ENCODE measurements at regions not wholly inside any gene's neighbourhood (a gene's known extent, or its start where the extent isn't known, plus 50 kb on each side); places are given as distances from the start of the nearest gene placed in this dataset.

DNA sequence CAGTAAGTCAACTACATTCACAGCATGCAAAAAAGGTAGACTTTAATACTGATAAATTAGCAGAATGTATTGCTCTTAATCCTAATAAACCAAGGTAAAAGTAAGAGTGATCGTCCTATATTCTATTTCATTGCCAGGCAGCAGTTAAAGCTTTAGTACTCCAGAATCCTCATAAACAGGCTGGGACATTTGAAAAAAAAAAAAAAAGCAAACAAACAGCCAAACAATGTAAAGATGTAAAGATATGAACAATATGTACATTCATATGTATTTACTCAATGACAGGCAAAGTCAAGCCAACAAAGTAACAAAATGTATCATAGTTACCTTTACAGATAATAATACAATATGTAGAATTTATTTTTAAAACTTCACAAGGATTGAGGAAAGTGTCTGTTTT lies 383.6 kb downstream of the COL11A1 start:
- no peak overlapping the region for H3K4me2 ChIP-seq (ENCODE audit: low read length)
- H3K4me3 ChIP-seq (ENCODE audit: low read length): no peak overlapping the region
- H2BK120ac ChIP-seq (ENCODE audit: low read depth, low read length): no peak overlapping the region
- no peak for DNase-seq
- no peak overlapping the region for H4K8ac ChIP-seq (ENCODE audit: low read depth, low read length)
- no peaks in the 10 kb centered on the region for H3K4me1 ChIP-seq (ENCODE audit: control insufficient read depth, low read depth, low read length)
- H3K4ac ChIP-seq (ENCODE audit: low read depth, low read length): no peak overlapping the region
- no peaks in the 10 kb centered on the region for H3K79me1 ChIP-seq (ENCODE audit: low read length)
- H4K5ac ChIP-seq (ENCODE audit: low read length): no peak overlapping the region
- no peaks in the 10 kb centered on the region for H3K79me2 ChIP-seq (ENCODE audit: control insufficient read depth, insufficient read depth, low read length)
- H3K36me3 ChIP-seq (ENCODE audit: control insufficient read depth, insufficient read depth, low read length): no peaks in the 10 kb centered on the region
- no CpG with 5 or more reads among the region's 1 CpG for WGBS (ENCODE audit: extremely low coverage, insufficient coverage, low lambda C conversion rate)
- H3K18ac ChIP-seq (ENCODE audit: low read length): no peak overlapping the region
- no peak overlapping the region for H2BK15ac ChIP-seq (replicated peaks; ENCODE audit: low read depth)
- H3K27me3 ChIP-seq (ENCODE audit: insufficient read depth, low read length, poor library complexity): no peaks in the 10 kb centered on the region
- no peak overlapping the region for H3K56ac ChIP-seq (ENCODE audit: low read length)
- H2BK5ac ChIP-seq (ENCODE audit: low read length): no peak overlapping the region
- no peak overlapping the region for H3K27ac ChIP-seq (ENCODE audit: low read depth, low read length)
- H2AK5ac ChIP-seq (ENCODE audit: low read length): no peak overlapping the region
- H3K9ac ChIP-seq (ENCODE audit: low read length): no peak overlapping the region
- H3K23ac ChIP-seq (ENCODE audit: low read length): no peak overlapping the region

DNA sequence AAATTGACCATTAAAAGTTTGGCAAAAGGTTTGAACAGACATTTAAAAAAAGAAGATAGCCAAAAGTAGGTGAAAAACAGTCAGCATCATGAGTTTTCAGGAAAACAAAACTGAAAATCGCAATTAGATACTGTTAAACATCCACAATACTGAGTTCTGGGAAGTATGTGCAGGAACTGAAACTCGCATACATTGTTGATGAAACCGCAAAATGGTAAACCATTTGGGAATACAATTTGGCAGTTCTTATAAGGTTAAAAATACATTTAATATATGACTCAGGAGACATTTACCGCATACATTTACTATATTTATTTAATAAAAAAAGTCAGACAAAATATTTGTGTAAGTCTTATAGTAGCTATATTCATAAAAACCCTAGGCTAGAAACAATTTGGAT lies 393.2 kb downstream of the COL11A1 start:
- no peaks in the 10 kb centered on the region for H3K4me1 ChIP-seq (ENCODE audit: control insufficient read depth, low read depth, low read length)
- H2BK5ac ChIP-seq (ENCODE audit: low read length): no peak overlapping the region
- H3K4me2 ChIP-seq (ENCODE audit: low read length): no peak overlapping the region
- no peak overlapping the region for H3K56ac ChIP-seq (ENCODE audit: low read length)
- H3K79me2 ChIP-seq (ENCODE audit: control insufficient read depth, insufficient read depth, low read length): no peaks in the 10 kb centered on the region
- H3K27me3 ChIP-seq (ENCODE audit: insufficient read depth, low read length, poor library complexity): no peaks in the 10 kb centered on the region
- no peak for DNase-seq
- no peak overlapping the region for H4K8ac ChIP-seq (ENCODE audit: low read depth, low read length)
- no CpG with 5 or more reads among the region's 4 CpGs for WGBS (ENCODE audit: extremely low coverage, insufficient coverage, low lambda C conversion rate)
- no peak overlapping the region for H3K4me3 ChIP-seq (ENCODE audit: low read length)
- no peaks in the 10 kb centered on the region for H3K36me3 ChIP-seq (ENCODE audit: control insufficient read depth, insufficient read depth, low read length)
- no peak overlapping the region for H2BK120ac ChIP-seq (ENCODE audit: low read depth, low read length)
- no peak overlapping the region for H3K18ac ChIP-seq (ENCODE audit: low read length)
- no peak overlapping the region for H3K4ac ChIP-seq (ENCODE audit: low read depth, low read length)
- no peak overlapping the region for H3K27ac ChIP-seq (ENCODE audit: low read depth, low read length)
- H2AK5ac ChIP-seq (ENCODE audit: low read length): no peak overlapping the region
- H3K9ac ChIP-seq (ENCODE audit: low read length): no peak overlapping the region
- no peak overlapping the region for H2BK15ac ChIP-seq (replicated peaks; ENCODE audit: low read depth)
- H3K79me1 ChIP-seq (ENCODE audit: low read length): no peaks in the 10 kb centered on the region
- no peak overlapping the region for H4K5ac ChIP-seq (ENCODE audit: low read length)
- H3K23ac ChIP-seq (ENCODE audit: low read length): no peak overlapping the region

GRCh38 chr1:102699524-102699923 lies 408.8 kb downstream of the COL11A1 start:
- Histone ChIP-seq H3K4me3 (ENCODE audit: low read length) (no peak overlapping the region), H3K4ac (ENCODE audit: low read depth, low read length) (no peak overlapping the region), H2AK5ac (ENCODE audit: low read length) (no peak overlapping the region), H3K56ac (ENCODE audit: low read length) (no peak overlapping the region), H3K36me3 (ENCODE audit: control insufficient read depth, insufficient read depth, low read length) (no peaks in the 10 kb centered on the region), H4K5ac (ENCODE audit: low read length) (no peak overlapping the region), H2BK5ac (ENCODE audit: low read length) (no peak overlapping the region), H3K79me1 (ENCODE audit: low read length) (no peaks in the 10 kb centered on the region), H4K8ac (ENCODE audit: low read depth, low read length) (no peak overlapping the region), H3K79me2 (ENCODE audit: control insufficient read depth, insufficient read depth, low read length) (no peaks in the 10 kb centered on the region), H3K9ac (ENCODE audit: low read length) (no peak overlapping the region), H3K27ac (ENCODE audit: low read depth, low read length) (no peak overlapping the region), H2BK15ac (replicated peaks; ENCODE audit: low read depth) (no peak overlapping the region), H2BK120ac (ENCODE audit: low read depth, low read length) (no peak overlapping the region), H3K18ac (ENCODE audit: low read length) (no peak overlapping the region), H3K4me2 (ENCODE audit: low read length) (no peak overlapping the region), H3K23ac (ENCODE audit: low read length) (no peak overlapping the region), H3K4me1 (ENCODE audit: control insufficient read depth, low read depth, low read length) (no peaks in the 10 kb centered on the region), H3K27me3 (ENCODE audit: insufficient read depth, low read length, poor library complexity) (no peaks in the 10 kb centered on the region)
- DNase-seq: no peak
- no CpG with 5 or more reads among the region's 1 CpG for WGBS (ENCODE audit: extremely low coverage, insufficient coverage, low lambda C conversion rate)

DNA sequence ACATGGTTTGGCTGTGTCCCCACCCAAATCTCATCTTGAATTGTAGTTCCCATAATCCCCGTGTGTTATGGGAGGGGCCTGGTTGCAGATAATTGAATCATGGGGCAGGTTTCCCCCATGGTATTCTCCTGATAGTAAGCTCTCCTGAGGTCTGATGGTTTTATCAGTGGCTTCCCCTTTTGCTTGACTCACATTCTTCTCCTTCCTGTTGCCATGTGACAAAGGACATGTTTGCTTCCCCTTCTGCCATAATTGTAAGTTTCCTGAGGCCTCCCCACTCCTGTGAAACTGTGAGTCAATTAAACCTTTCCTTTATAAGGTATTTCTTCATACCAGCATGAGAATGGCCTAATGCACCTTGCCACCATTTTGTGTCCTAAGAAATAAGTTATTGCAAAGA lies 415.0 kb downstream of the COL11A1 start:
- Histone ChIP-seq H3K18ac (ENCODE audit: low read length) (no peak overlapping the region), H2BK5ac (ENCODE audit: low read length) (no peak overlapping the region), H2BK120ac (ENCODE audit: low read depth, low read length) (no peak overlapping the region), H3K9ac (ENCODE audit: low read length) (no peak overlapping the region), H3K27me3 (ENCODE audit: insufficient read depth, low read length, poor library complexity) (no peaks in the 10 kb centered on the region), H4K8ac (ENCODE audit: low read depth, low read length) (no peak overlapping the region), H3K27ac (ENCODE audit: low read depth, low read length) (no peak overlapping the region), H3K4me3 (ENCODE audit: low read length) (no peak overlapping the region), H3K4me2 (ENCODE audit: low read length) (no peak overlapping the region), H3K36me3 (ENCODE audit: control insufficient read depth, insufficient read depth, low read length) (no peaks in the 10 kb centered on the region), H3K4me1 (ENCODE audit: control insufficient read depth, low read depth, low read length) (no peaks in the 10 kb centered on the region), H3K4ac (ENCODE audit: low read depth, low read length) (no peak overlapping the region), H4K5ac (ENCODE audit: low read length) (no peak overlapping the region), H2BK15ac (replicated peaks; ENCODE audit: low read depth) (no peak overlapping the region), H3K56ac (ENCODE audit: low read length) (no peak overlapping the region), H3K23ac (ENCODE audit: low read length) (no peak overlapping the region), H3K79me2 (ENCODE audit: control insufficient read depth, insufficient read depth, low read length) (no peaks in the 10 kb centered on the region), H2AK5ac (ENCODE audit: low read length) (no peak overlapping the region), H3K79me1 (ENCODE audit: low read length) (no peaks in the 10 kb centered on the region)
- DNase-seq: no peak
- no CpG with 5 or more reads among the region's 1 CpG for WGBS (ENCODE audit: extremely low coverage, insufficient coverage, low lambda C conversion rate)

- H3K36me3 ChIP-seq (ENCODE audit: control insufficient read depth, insufficient read depth, low read length): no peaks in the 10 kb centered on the region
- no peak overlapping the region for H4K8ac ChIP-seq (ENCODE audit: low read depth, low read length)
- H3K4me1 ChIP-seq (ENCODE audit: control insufficient read depth, low read depth, low read length): no peaks in the 10 kb centered on the region
- H3K4me3 ChIP-seq (ENCODE audit: low read length): no peak overlapping the region
- DNase-seq: no peak
- H2BK5ac ChIP-seq (ENCODE audit: low read length): no peak overlapping the region
- no CpG with 5 or more reads among the region's 1 CpG for WGBS (ENCODE audit: extremely low coverage, insufficient coverage, low lambda C conversion rate)
- no peak overlapping the region for H3K9ac ChIP-seq (ENCODE audit: low read length)
- no peak overlapping the region for H3K4ac ChIP-seq (ENCODE audit: low read depth, low read length)
- H2AK5ac ChIP-seq (ENCODE audit: low read length): no peak overlapping the region
- no peaks in the 10 kb centered on the region for H3K79me1 ChIP-seq (ENCODE audit: low read length)
- H3K27me3 ChIP-seq (ENCODE audit: insufficient read depth, low read length, poor library complexity): no peaks in the 10 kb centered on the region
- H3K4me2 ChIP-seq (ENCODE audit: low read length): no peak overlapping the region
- H3K56ac ChIP-seq (ENCODE audit: low read length): no peak overlapping the region
- H3K23ac ChIP-seq (ENCODE audit: low read length): no peak overlapping the region
- no peak overlapping the region for H3K27ac ChIP-seq (ENCODE audit: low read depth, low read length)
- H2BK120ac ChIP-seq (ENCODE audit: low read depth, low read length): no peak overlapping the region
- no peak overlapping the region for H3K18ac ChIP-seq (ENCODE audit: low read length)
- H4K5ac ChIP-seq (ENCODE audit: low read length): no peak overlapping the region
- H3K79me2 ChIP-seq (ENCODE audit: control insufficient read depth, insufficient read depth, low read length): no peaks in the 10 kb centered on the region
- H2BK15ac ChIP-seq (replicated peaks; ENCODE audit: low read depth): no peak overlapping the region
Measured at GRCh38 chr1:102691592-102692090, 416.7 kb downstream of the COL11A1 start.

- no peak overlapping the region for H3K27ac ChIP-seq (ENCODE audit: low read depth, low read length)
- H2BK15ac ChIP-seq (replicated peaks; ENCODE audit: low read depth): no peak overlapping the region
- no peak overlapping the region for H4K5ac ChIP-seq (ENCODE audit: low read length)
- H3K18ac ChIP-seq (ENCODE audit: low read length): no peak overlapping the region
- WGBS (ENCODE audit: extremely low coverage, insufficient coverage, low lambda C conversion rate): no CpG with 5 or more reads among the region's 2 CpGs
- H3K27me3 ChIP-seq (ENCODE audit: insufficient read depth, low read length, poor library complexity): no peaks in the 10 kb centered on the region
- no peaks in the 10 kb centered on the region for H3K4me1 ChIP-seq (ENCODE audit: control insufficient read depth, low read depth, low read length)
- no peaks in the 10 kb centered on the region for H3K36me3 ChIP-seq (ENCODE audit: control insufficient read depth, insufficient read depth, low read length)
- no peak overlapping the region for H3K9ac ChIP-seq (ENCODE audit: low read length)
- no peak overlapping the region for H2BK120ac ChIP-seq (ENCODE audit: low read depth, low read length)
- no peak overlapping the region for H2BK5ac ChIP-seq (ENCODE audit: low read length)
- H3K23ac ChIP-seq (ENCODE audit: low read length): no peak overlapping the region
- DNase-seq: no peak
- no peak overlapping the region for H3K56ac ChIP-seq (ENCODE audit: low read length)
- H2AK5ac ChIP-seq (ENCODE audit: low read length): no peak overlapping the region
- no peak overlapping the region for H3K4me3 ChIP-seq (ENCODE audit: low read length)
- no peak overlapping the region for H3K4me2 ChIP-seq (ENCODE audit: low read length)
- no peaks in the 10 kb centered on the region for H3K79me1 ChIP-seq (ENCODE audit: low read length)
- H3K4ac ChIP-seq (ENCODE audit: low read depth, low read length): no peak overlapping the region
- H4K8ac ChIP-seq (ENCODE audit: low read depth, low read length): no peak overlapping the region
- no peaks in the 10 kb centered on the region for H3K79me2 ChIP-seq (ENCODE audit: control insufficient read depth, insufficient read depth, low read length)
Measured at GRCh38 chr1:102687383-102687782, 420.9 kb downstream of the COL11A1 start.

Data from mesendoderm (in vitro differentiated cells).